ENCODE measurements at regions not wholly inside any gene's neighbourhood (a gene's known extent, or its start where the extent isn't known, plus 50 kb on each side); places are given as distances from the start of the nearest gene placed in this dataset.

- no peaks in the 10 kb centered on the region for H3F3A ChIP-seq (replicated peaks; ENCODE audit: low read depth)
- no peaks in the 10 kb centered on the region for H4K20me1 ChIP-seq (replicated peaks; ENCODE audit: insufficient read depth)
- H3K9me2 ChIP-seq (ENCODE audit: insufficient read depth), result no peaks in the 10 kb centered on the region
- ATAC-seq (no peak), DNase-seq (ENCODE audit: low spot score) (no peak)
- Mint-ChIP-seq H3K4me1 (peaks cover 8% of the 10 kb centered on the region), H3K4me3 (no peak overlapping the region), H3K36me3 (ENCODE audit: low read depth) (no peaks in the 10 kb centered on the region), H3K27me3 (ENCODE audit: insufficient read depth, low read depth, poor library complexity) (no peaks in the 10 kb centered on the region), H3K9me3 (peaks cover 2% of the 10 kb centered on the region), H3K27ac (peak overlapping the region; percentile 41; the same call in 1 of the 2 replicates)
- no peak overlapping the region for H3K27ac ChIP-seq (ENCODE audit: low read depth)
- H3K27me3 ChIP-seq (ENCODE audit: insufficient read depth), result no peaks in the 10 kb centered on the region
- H3K79me2 ChIP-seq (replicated peaks; ENCODE audit: insufficient read depth), result no peaks in the 10 kb centered on the region
- H3K4me3 ChIP-seq, result no peak overlapping the region
- TF ChIP-seq EZH2 (IDR thresholded peaks at IDR 0.05; ENCODE audit: low read depth, unreplicated experiment), result no peak
- TF ChIP-seq EZH2phosphoT487 (IDR thresholded peaks at IDR 0.05; ENCODE audit: unreplicated experiment), result no peak
- no peak for TF ChIP-seq NANOG (IDR thresholded peaks at IDR 0.05; ENCODE audit: borderline replicate concordance)
- no peak for TF ChIP-seq JUNB (IDR thresholded peaks at IDR 0.05; ENCODE audit: unreplicated experiment)
- no peak for TF ChIP-seq ETS1 (IDR thresholded peaks at IDR 0.05)
- no peak for TF ChIP-seq ZNF331 (CRISPR knock-in tag; IDR thresholded peaks at IDR 0.05; ENCODE audit: low read depth)
- no peak for TF ChIP-seq ZNF462 (CRISPR knock-in tag; IDR thresholded peaks at IDR 0.05)
- no peak for TF ChIP-seq STAT1 (IDR thresholded peaks at IDR 0.05; ENCODE audit: unreplicated experiment)
- peak overlapping the region; percentile 86 for H2AFZ ChIP-seq
- peaks cover 7% of the 10 kb centered on the region; the same call in 1 of the 2 replicates for H3K4me1 ChIP-seq (ENCODE audit: insufficient read depth)
- no peaks in the 10 kb centered on the region for H3K36me3 ChIP-seq (ENCODE audit: insufficient read depth)
- H3K4me2 ChIP-seq, result no peak overlapping the region
Observed at GRCh38 chr12:25052914-25053211, 104.0 kb upstream of the BCAT1 start.

All from GM23338 (cell line).